Kidney (tissue), 13 donors: ENCODE measurements at regions not wholly inside any gene's neighbourhood (a gene's known extent, or its start where the extent isn't known, plus 50 kb on each side); places are given as distances from the start of the nearest gene placed in this dataset.
A peak's percentile ranks its signal among the peaks of the same experiment; 100 is the strongest.

ENCODE experiments used
- DNase-seq, 5 donors: peaks; one replicate each; pipeline ENCODE4 v3.0.0-alpha.2; 2013 to 2020
- FAIRE-seq: peaks from 2 replicates; lab custom pipeline; 2012; peaks lifted over from hg19 to GRCh38; lab: Jason Lieb, UNC
- H3K27ac ChIP-seq, 2 donors: one replicate each; pipeline ENCODE4 v1.7.0; 2013; ENCODE audit warnings: low read depth in 2 of 2, low read length in 2 of 2, inconsistent platforms in 1 of 2
- H3K27me3 ChIP-seq: one replicate; pipeline ENCODE4 v1.7.1; 2013; ENCODE audit warnings: low read length, inconsistent platforms; ENCODE audit not compliant: control insufficient read depth, insufficient read depth
- H3K36me3 ChIP-seq, 3 donors: one replicate each; pipeline versions ENCODE4 v1.7.0 to v1.7.1; 2013; ENCODE audit warnings: low read length in 3 of 3, control low read depth in 1 of 3, inconsistent platforms in 1 of 3; ENCODE audit not compliant: insufficient read depth in 3 of 3, control insufficient read depth in 2 of 3
- H3K4me1 ChIP-seq, 3 donors: one replicate each; pipeline versions ENCODE4 v1.7.0 to v1.7.1; 2013; ENCODE audit warnings: low read length in 3 of 3, inconsistent platforms in 1 of 3, low read depth in 1 of 3; ENCODE audit not compliant: control insufficient read depth in 2 of 3, insufficient read depth in 2 of 3
- H3K4me3 ChIP-seq, 3 donors: one replicate each; pipeline versions ENCODE4 v1.7.0 to v1.8.1; 2013; ENCODE audit warnings: low read length in 3 of 3, control low read depth in 1 of 3, inconsistent platforms in 1 of 3
- H3K9ac ChIP-seq, 3 donors: one replicate each; pipeline versions ENCODE4 v1.7.0 to v1.7.1; 2013; ENCODE audit warnings: low read length in 3 of 3, control low read depth in 1 of 3, inconsistent platforms in 1 of 3
- H3K9me3 ChIP-seq, 3 donors: one replicate each; pipeline versions ENCODE4 v1.7.0 to v1.7.1; 2013; ENCODE audit warnings: low read length in 3 of 3, control low read depth in 1 of 3, inconsistent platforms in 1 of 3; ENCODE audit not compliant: control insufficient read depth in 2 of 3, insufficient read depth in 1 of 3
- CTCF ChIP-seq: IDR thresholded peaks from 3 replicates; pipeline ENCODE4 v1.5.1; 2012; ENCODE audit warnings: mild to moderate bottlenecking, moderate library complexity, borderline replicate concordance; ENCODE audit not compliant: insufficient read depth; ENCODE audit errors: extremely low read depth
- intact Hi-C: fragments of 100-400 bp; cut with DNase I; formaldehyde crosslinking; loops from one replicate; pipeline ENCODE4 v1.11.1; 2022
- donor health status: control.
- donor health status: control.
- donor health status: control.
- donor health status: control.
- donor health status: control.
- donor health status: DM: yes; HTN: yes; CAD: no.
- donor health status: Normal renal cell carcinoma (clear cell type).

- no peak for TF ChIP-seq CTCF
- FAIRE-seq (no peak), DNase-seq (peak in 2 of 5 donors; percentile 66 to 75)
- intact Hi-C loops, result no loop called here
- peaks cover 0 to 12% (median 6%) of the 10 kb centered on the region in 3 donors for H3K4me1 ChIP-seq
- no peaks in the 10 kb centered on the region for H3K36me3 ChIP-seq
- no peaks in the 10 kb centered on the region for H3K27me3 ChIP-seq
- no peak overlapping the region for H3K9ac ChIP-seq
- peaks cover 0 to 4% (median 0%) of the 10 kb centered on the region in 3 donors for H3K9me3 ChIP-seq
- no peak overlapping the region for H3K4me3 ChIP-seq
- no peak overlapping the region for H3K27ac ChIP-seq
Measured at GRCh38 chr21:43318841-43319781, 107.8 kb downstream of the SIK1 start.

GRCh38 chr21:43318368-43318767, 108.6 kb downstream of the SIK1 start:
- FAIRE-seq (no peak), DNase-seq (peak in 1 of 5 donors; percentile 17)
- no peak overlapping the region for H3K4me3 ChIP-seq
- TF ChIP-seq CTCF, result no peak
- H3K27ac ChIP-seq, result no peak overlapping the region
- peaks cover 0 to 4% (median 0%) of the 10 kb centered on the region in 3 donors for H3K9me3 ChIP-seq
- H3K9ac ChIP-seq, result no peak overlapping the region
- H3K4me1 ChIP-seq, result peaks cover 0 to 12% (median 3%) of the 10 kb centered on the region in 3 donors
- intact Hi-C loops, result no loop called here
- H3K27me3 ChIP-seq, result no peaks in the 10 kb centered on the region
- H3K36me3 ChIP-seq, result no peaks in the 10 kb centered on the region

- Histone ChIP-seq H3K27ac (no peak overlapping the region), H3K27me3 (no peaks in the 10 kb centered on the region), H3K9ac (no peak overlapping the region), H3K9me3 (peaks cover 0 to 4% (median 0%) of the 10 kb centered on the region in 3 donors), H3K4me1 (peaks cover 0 to 9% (median under 1%) of the 10 kb centered on the region in 3 donors), H3K36me3 (no peaks in the 10 kb centered on the region), H3K4me3 (no peak overlapping the region)
- no peak for TF ChIP-seq CTCF
- FAIRE-seq (no peak), DNase-seq (no peak)
- intact Hi-C loops, result no loop called here
Measured at GRCh38 chr21:43317959-43318358, 109.0 kb downstream of the SIK1 start.
